HL-60 (cell line): ENCODE measurements at regions not wholly inside any gene's neighbourhood (a gene's known extent, or its start where the extent isn't known, plus 50 kb on each side); places are given as distances from the start of the nearest gene placed in this dataset. TPM values are rescaled to one million over a fixed set of nuclear protein-coding genes. Genes with fewer than 3 reads are reported as not detected.

Source experiments
- DNase-seq, 2 experiments: peaks; one replicate each; pipeline ENCODE4 v3.0.0-alpha.2; 2010 to 2020; ENCODE audit warnings: low read depth in 1 of 2, low spot score in 1 of 2
- H3K27ac ChIP-seq: fragments of 250-450 bp; sonication (Bioruptor Pico); replicated peaks from 2 replicates; pipeline ENCODE4 v1.5.1; 2020; ENCODE audit warnings: mild to moderate bottlenecking, moderate library complexity
- H3K27me3 ChIP-seq: fragments of 250-450 bp; sonication (Bioruptor Pico); 2 replicates; pipeline ENCODE4 v1.5.1; 2021; ENCODE audit warnings: mild to moderate bottlenecking, moderate library complexity; ENCODE audit not compliant: insufficient read depth, poor library complexity, severe bottlenecking
- H3K4me3 ChIP-seq: replicated peaks from 2 replicates; pipeline ENCODE4 v1.5.1; 2011; ENCODE audit warnings: mild to moderate bottlenecking, control low read depth, low read length; ENCODE audit not compliant: insufficient read depth
- CTCF ChIP-seq: IDR thresholded peaks from one replicate; pipeline ENCODE4 v1.5.1; 2011; ENCODE audit warnings: low read length, control low read depth, inconsistent platforms; ENCODE audit not compliant: insufficient read depth
- GABPA ChIP-seq: IDR thresholded peaks from 2 replicates; pipeline ENCODE4 v1.6.1; 2012; ENCODE audit warnings: low read depth
- POLR2AphosphoS5 ChIP-seq: IDR thresholded peaks from 2 replicates; pipeline ENCODE4 v1.6.1; 2012; ENCODE audit warnings: low read depth
- REST ChIP-seq: IDR thresholded peaks from 2 replicates; pipeline ENCODE4 v1.6.1; 2012; ENCODE audit warnings: low read depth; ENCODE audit not compliant: insufficient replicate concordance
- SPI1 ChIP-seq: IDR thresholded peaks from 2 replicates; pipeline ENCODE4 v1.6.1; 2012; ENCODE audit warnings: low read depth, mild to moderate bottlenecking, borderline replicate concordance
- microRNA-seq: library from miRNA; unstranded; fragments of <30 nt; microRNA quantifications from one replicate; pipeline ENCODE4, GENCODE V29; 2018

DNA sequence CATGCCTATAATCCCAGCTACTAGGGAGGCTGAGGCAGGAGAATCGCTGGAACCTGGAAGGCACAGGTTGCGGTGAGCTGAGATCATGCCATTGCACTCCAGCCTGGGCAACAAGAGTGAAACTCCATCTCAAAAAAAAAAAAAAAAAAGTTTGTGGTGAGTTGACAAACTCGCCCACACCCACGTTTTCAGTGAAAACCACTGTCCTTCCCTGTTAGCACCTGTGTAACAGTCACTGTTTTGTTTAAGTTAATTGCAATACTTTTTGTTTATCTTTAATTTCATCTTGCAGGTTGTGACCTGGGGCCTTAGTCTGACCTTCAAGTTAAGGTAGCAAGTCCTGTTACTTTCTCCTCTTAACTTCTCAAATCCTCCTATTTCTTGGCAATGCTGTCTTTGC, 65.5 kb upstream of the SKOR2 start:
- peaks cover 5% of the 10 kb centered on the region for H3K27me3 ChIP-seq
- DNase-seq: no peak
- TF ChIP-seq REST: no peak
- no peak for TF ChIP-seq POLR2AphosphoS5
- no peak for TF ChIP-seq CTCF
- TF ChIP-seq SPI1: no peak
- TF ChIP-seq GABPA: no peak
- no peak overlapping the region for H3K4me3 ChIP-seq
- H3K27ac ChIP-seq: no peak overlapping the region

DNA sequence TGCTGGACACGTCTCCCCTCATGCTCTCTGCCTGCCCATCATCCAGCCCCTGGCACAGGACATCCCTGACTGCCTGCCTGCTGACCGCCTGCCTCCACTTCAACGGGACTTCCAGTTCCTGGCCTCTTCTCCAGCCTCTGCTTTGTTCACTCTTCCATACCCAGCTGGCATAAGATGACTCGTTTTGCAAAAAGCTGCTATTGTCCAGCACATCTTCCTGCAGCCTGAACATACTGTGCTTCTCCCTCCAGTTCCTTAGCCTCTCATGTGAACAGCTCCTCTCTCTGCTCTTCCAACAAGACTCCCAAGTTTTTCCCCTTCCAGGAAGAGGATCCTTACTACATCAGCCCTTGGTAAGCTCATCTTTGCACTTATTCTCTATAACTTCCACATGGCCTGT, 62.4 kb upstream of the SKOR2 start:
- peaks cover 5% of the 10 kb centered on the region for H3K27me3 ChIP-seq
- no peak overlapping the region for H3K4me3 ChIP-seq
- no peak overlapping the region for H3K27ac ChIP-seq
- DNase-seq: no peak
- TF ChIP-seq POLR2AphosphoS5 (no peak), REST (no peak), GABPA (no peak), CTCF (no peak), SPI1 (no peak)

DNA sequence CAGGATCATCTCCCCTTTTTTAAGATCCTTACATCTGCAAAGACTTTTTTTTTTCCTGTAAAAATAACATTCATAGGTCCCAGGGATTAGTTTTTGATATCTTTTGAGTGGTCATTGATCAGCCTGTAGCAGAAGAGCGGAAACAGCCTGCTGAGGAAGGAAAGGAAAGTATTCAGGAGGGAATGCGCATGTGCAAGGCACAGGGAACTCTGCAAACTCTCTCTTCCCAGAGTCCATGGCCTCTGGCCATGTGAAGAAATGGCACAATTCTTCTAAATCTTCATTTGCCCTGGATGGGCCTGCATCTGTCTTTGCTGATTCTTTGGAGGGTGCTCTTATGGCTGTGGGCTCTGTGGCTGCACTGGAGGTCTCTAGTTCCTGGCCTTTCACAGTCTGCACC, 60.1 kb upstream of the SKOR2 start:
- DNase-seq: no peak
- H3K27me3 ChIP-seq: peaks cover 2% of the 10 kb centered on the region
- H3K4me3 ChIP-seq: no peak overlapping the region
- H3K27ac ChIP-seq: no peak overlapping the region
- TF ChIP-seq GABPA (no peak), CTCF (no peak), SPI1 (no peak), POLR2AphosphoS5 (no peak), REST (no peak)

Small RNA genes in the stretch of these regions (microRNA-seq; reads per million reads assigned to microRNA genes)
- not detected for gene MIR4527
